GM12878 (cell line): ENCODE measurements at regions not wholly inside any gene's neighbourhood (a gene's known extent, or its start where the extent isn't known, plus 50 kb on each side); places are given as distances from the start of the nearest gene placed in this dataset.

Experiments
- ATAC-seq: fragments of 200-7000 bp; cut with Tn5 transposase; 3 replicates; pipeline ENCODE4 v1.9.1; 2020; ENCODE audit warnings: mild to moderate bottlenecking, moderate library complexity
- BruUV-seq: library from RNA; stranded (reverse); fragments of 400-500 nt; replicated peaks from 2 replicates; lab custom pipeline; 2021; lab: Mats Ljungman, UMichigan
- CTCF ChIA-PET: fragments of 300-600 bp; sonication (Branson Sonifier 250); formaldehyde crosslinking; extraction: SDS; loops from one replicate; lab custom pipeline; 2021; ENCODE audit warnings: inconsistent platforms; lab: Yijun Ruan, JAX
- POLR2A ChIA-PET: fragments of 350-600 bp; formaldehyde crosslinking; extraction: SDS; loops from one replicate; lab custom pipeline; 2021; ENCODE audit warnings: inconsistent platforms; lab: Charles Lee
- RAD21 ChIA-PET: fragments of 300-600 bp; sonication (Branson Sonifier 250); formaldehyde crosslinking; loops from one replicate; lab custom pipeline; 2023; ENCODE audit warnings: antibody characterized with exemption; ENCODE audit not compliant: unreplicated experiment; lab: Charles Lee
- SMC1A ChIA-PET: fragments of 300-600 bp; sonication (Branson Sonifier 250); formaldehyde crosslinking; loops from one replicate; lab custom pipeline; 2023; ENCODE audit not compliant: unreplicated experiment, uncharacterized antibody; lab: Charles Lee
- DNase-seq: peaks from one replicate; pipeline ENCODE4 v3.0.0-alpha.2; 2011; ENCODE audit warnings: low read depth, low spot score
- FAIRE-seq: peaks from 3 replicates; lab custom pipeline; 2011; peaks lifted over from hg19 to GRCh38; lab: Jason Lieb, UNC
- H2AFZ ChIP-seq: 2 replicates; pipeline ENCODE4 v1.6.0; 2011; ENCODE audit warnings: low read depth, low read length, control low read depth; ENCODE audit not compliant: control insufficient read depth
- H3K27ac ChIP-seq: 2 replicates; pipeline ENCODE4 v1.5.1; 2011; ENCODE audit warnings: control low read depth; ENCODE audit not compliant: control insufficient read depth, insufficient read depth
- H3K27me3 ChIP-seq, 2 experiments: replicated peaks in 1 of 2; 2 replicates each; pipeline versions ENCODE4 v1.6.0 to v1.6.1; 2011; ENCODE audit warnings: low read length in 1 of 2; ENCODE audit not compliant: control insufficient read depth in 2 of 2, insufficient read depth in 2 of 2
- H3K36me3 ChIP-seq, 2 experiments: 2 replicates each; pipeline ENCODE4 v1.5.1; 2011; ENCODE audit warnings: low read length in 1 of 2; ENCODE audit not compliant: control insufficient read depth in 2 of 2, insufficient read depth in 2 of 2
- H3K4me1 ChIP-seq: 2 replicates; pipeline ENCODE4 v1.6.1; 2011; ENCODE audit warnings: mild to moderate bottlenecking, low read length, moderate library complexity, mixed read lengths; ENCODE audit not compliant: control insufficient read depth, insufficient read depth
- H3K4me2 ChIP-seq: 2 replicates; pipeline ENCODE4 v1.6.0; 2011; ENCODE audit warnings: control low read depth; ENCODE audit not compliant: control insufficient read depth, insufficient read depth
- H3K4me3 ChIP-seq: fragments of 200-600 bp; sonication (generic); 2 replicates; pipeline ENCODE4 v1.5.1; 2016
- H3K79me2 ChIP-seq: 2 replicates; pipeline ENCODE4 v1.6.0; 2011; ENCODE audit warnings: low read length; ENCODE audit not compliant: control insufficient read depth, insufficient read depth
- H3K9ac ChIP-seq: 2 replicates; pipeline ENCODE4 v1.8.0; 2011; ENCODE audit warnings: low read length, control low read depth, mixed read lengths; ENCODE audit not compliant: control insufficient read depth, insufficient read depth
- H3K9me3 ChIP-seq: replicated peaks from 3 replicates; pipeline ENCODE4 v1.5.1; 2011; ENCODE audit warnings: mild to moderate bottlenecking, low read length; ENCODE audit not compliant: control insufficient read depth, insufficient read depth
- H4K20me1 ChIP-seq: 2 replicates; pipeline ENCODE4 v1.6.0; 2011; ENCODE audit not compliant: control insufficient read depth, insufficient read depth
- ESRRA ChIP-seq: IDR thresholded peaks from 2 replicates; pipeline ENCODE4 v1.6.1; 2012; ENCODE audit warnings: mild to moderate bottlenecking, low read length, improper control_type of control experiment
- NKRF ChIP-seq: fragments of 450-650 bp; conservative IDR thresholded peaks from 2 replicates; pipeline ENCODE4 v1.6.1; 2017; ENCODE audit warnings: mild to moderate bottlenecking, moderate library complexity
- NR2C1 ChIP-seq: fragments of 450-650 bp; IDR thresholded peaks from 2 replicates; pipeline ENCODE4 v1.6.1; 2017; ENCODE audit warnings: antibody characterized with exemption, mild to moderate bottlenecking, moderate library complexity
- SP1 ChIP-seq: IDR thresholded peaks from one replicate; pipeline ENCODE4 v1.6.1; 2011; ENCODE audit warnings: low read depth, low read length
- ZBED1 ChIP-seq: IDR thresholded peaks from 2 replicates; pipeline ENCODE4 v1.6.1; 2016; ENCODE audit warnings: borderline replicate concordance
- WGBS: methylation state at CpG from one replicate; pipeline ENCODE4 v1.1.6; 2016; ENCODE audit warnings: low lambda C conversion rate; ENCODE audit not compliant: insufficient replicate concordance, insufficient coverage; ENCODE audit errors: missing lambda C conversion rate; 5-methylcytosine and 5-hydroxymethylcytosine counted together
- in situ Hi-C: fragments of 300-500 bp; cut with MboI; formaldehyde crosslinking; loops from 9 replicates; pipeline ENCODE4 v1.14.3; 2018; ENCODE audit warnings: mixed read lengths
- intact Hi-C: fragments of 100-400 bp; cut with micrococcal nuclease; formaldehyde crosslinking; loops from one replicate; pipeline ENCODE4 v1.14.2; 2022; ENCODE audit not compliant: unreplicated experiment
- TF ChIP-seq, protein P1 (sequence below): IDR thresholded peaks from 2 replicates; pipeline ENCODE4 v1.6.1; 2011; ENCODE audit warnings: low read depth, low read length, improper control_type of control experiment, borderline replicate concordance

GRCh38 chr1:172960019-172960418 lies 90.7 kb downstream of the TNFSF18 start:
- H3K4me2 ChIP-seq, result no peak overlapping the region
- peaks cover 0 to 2% of the 10 kb centered on the region in 2 experiments; a peak in 2 of 4 replicates for H3K27me3 ChIP-seq
- ATAC-seq (no peak), DNase-seq (no peak), FAIRE-seq (no peak)
- SMC1A ChIA-PET, result no interaction called here
- CTCF ChIA-PET, result no interaction called here
- RAD21 ChIA-PET, result no interaction called here
- H4K20me1 ChIP-seq, result no peaks in the 10 kb centered on the region
- no peaks in the 10 kb centered on the region for H3K36me3 ChIP-seq
- no peaks in the 10 kb centered on the region for H3K79me2 ChIP-seq
- H3K9ac ChIP-seq, result no peak overlapping the region
- intact Hi-C loops (no loop called here), in situ Hi-C loops (no loop called here)
- 87% methylated on average over 3 of the region's 3 CpGs for WGBS
- TF ChIP-seq NKRF (no peak), ZBED1 (no peak), SP1 (no peak), NR2C1 (no peak), ESRRA (no peak)
- TF ChIP-seq, protein P1, sequence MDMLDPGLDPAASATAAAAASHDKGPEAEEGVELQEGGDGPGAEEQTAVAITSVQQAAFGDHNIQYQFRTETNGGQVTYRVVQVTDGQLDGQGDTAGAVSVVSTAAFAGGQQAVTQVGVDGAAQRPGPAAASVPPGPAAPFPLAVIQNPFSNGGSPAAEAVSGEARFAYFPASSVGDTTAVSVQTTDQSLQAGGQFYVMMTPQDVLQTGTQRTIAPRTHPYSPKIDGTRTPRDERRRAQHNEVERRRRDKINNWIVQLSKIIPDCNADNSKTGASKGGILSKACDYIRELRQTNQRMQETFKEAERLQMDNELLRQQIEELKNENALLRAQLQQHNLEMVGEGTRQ, result no peak
- no peak overlapping the region for H2AFZ ChIP-seq
- no peak overlapping the region for H3K27ac ChIP-seq
- no peaks in the 10 kb centered on the region for H3K4me1 ChIP-seq
- H3K4me3 ChIP-seq, result no peak overlapping the region
- no peaks in the 10 kb centered on the region for H3K9me3 ChIP-seq
- POLR2A ChIA-PET, result no interaction called here
- BruUV-seq, result no TSS peak
